ENCODE measurements at regions not wholly inside any gene's neighbourhood (a gene's known extent, or its start where the extent isn't known, plus 50 kb on each side); places are given as distances from the start of the nearest gene placed in this dataset.

- TF ChIP-seq REST (IDR thresholded peaks at IDR 0.05; ENCODE audit: borderline replicate concordance) (no peak), REST (CRISPR knock-in tag; IDR thresholded peaks at IDR 0.05; ENCODE audit: low read depth) (no peak), CEBPB (tag; IDR thresholded peaks at IDR 0.05) (no peak), NCOR1 (IDR thresholded peaks at IDR 0.05) (no peak), CTCF (IDR thresholded peaks at IDR 0.05 in 2 of 3, conservative IDR thresholded peaks at IDR 0.05 in 1 of 3; ENCODE audit: insufficient read depth in 2 of 3, low read depth in 1 of 3, low read length in 3 of 3) (no peak), POLR2A (conservative IDR thresholded peaks at IDR 0.05) (no peak), KDM4B (IDR thresholded peaks at IDR 0.05; ENCODE audit: borderline replicate concordance in 2 of 2, low read depth in 1 of 2) (no peak), SNIP1 (IDR thresholded peaks at IDR 0.05; ENCODE audit: low read depth) (no peak), RAD21 (CRISPR knock-in tag; conservative IDR thresholded peaks at IDR 0.05 in 1 of 2, IDR thresholded peaks at IDR 0.05 in 1 of 2) (no peak), CREM (IDR thresholded peaks at IDR 0.05; ENCODE audit: low read depth) (no peak), ZNF583 (CRISPR knock-in tag; IDR thresholded peaks at IDR 0.05) (no peak), IRF1 (CRISPR knock-in tag; IDR thresholded peaks at IDR 0.05; ENCODE audit: borderline replicate concordance) (no peak), NFIC (IDR thresholded peaks at IDR 0.05) (no peak), YY1 (IDR thresholded peaks at IDR 0.05; ENCODE audit: borderline replicate concordance in 1 of 3, control insufficient read depth in 1 of 3, extremely low read depth in 1 of 3, insufficient read depth in 3 of 3, insufficient read length in 1 of 3, insufficient replicate concordance in 2 of 3, low read depth in 1 of 3, low read length in 2 of 3) (no peak)
These were observed 345.7 kb upstream of the KLF6 start for GRCh38 chr10:4130685-4131084.

Measured in K562 (cell line).